K562 (cell line): ENCODE measurements at regions not wholly inside any gene's neighbourhood (a gene's known extent, or its start where the extent isn't known, plus 50 kb on each side); places are given as distances from the start of the nearest gene placed in this dataset.
A peak's percentile ranks its signal among the peaks of the same experiment; 100 is the strongest.

Experiments used
- ATAC-seq: fragments of 200-7000 bp; cut with Tn5 transposase; 3 replicates; pipeline ENCODE4 v1.9.1; 2020; ENCODE audit warnings: moderate library complexity
- BruUV-seq: library from RNA; stranded (reverse); fragments of 400-500 nt; replicated peaks from 2 replicates; lab custom pipeline; 2021; lab: Mats Ljungman, UMichigan
- CTCF ChIA-PET: fragments of 300-600 bp; formaldehyde crosslinking; extraction: SDS; loops from one replicate; lab custom pipeline; 2021; ENCODE audit warnings: low intra/inter-chr PET ratio; lab: Yijun Ruan, JAX
- POLR2A ChIA-PET: fragments of 300-600, 350-650 bp; sonication (Branson Sonifier 250); formaldehyde crosslinking; extraction: SDS; loops from one replicate; lab custom pipeline; 2021; ENCODE audit warnings: antibody characterized with exemption, inconsistent platforms; lab: Yijun Ruan, JAX
- DNase-seq, 4 experiments: peaks; one replicate each; pipeline versions ENCODE4 v3.0.0 to v3.0.0-alpha.2; 2011 to 2018; ENCODE audit warnings: low spot score in 3 of 4, mixed read lengths in 3 of 4; ENCODE audit errors: extremely low read depth in 1 of 4
- FAIRE-seq: peaks from 2 replicates; lab custom pipeline; 2011; peaks lifted over from hg19 to GRCh38; lab: Jason Lieb, UNC
- H2AFZ ChIP-seq: 2 replicates; pipeline ENCODE4 v1.6.0; 2011; ENCODE audit warnings: low read depth, low read length, control low read depth, inconsistent platforms
- H3K27ac ChIP-seq: fragments of 200-600 bp; 3 replicates; pipeline ENCODE4 v1.8.0; 2011; ENCODE audit warnings: low read depth, mild to moderate bottlenecking, control low read depth, inconsistent platforms, low read length, moderate library complexity, mixed read lengths; ENCODE audit errors: extremely low read depth
- H3K27me3 ChIP-seq, 2 experiments: fragments of 300-600 bp in 1 of 2; 2 replicates in 1 of 2; 3 replicates in 1 of 2; pipeline versions ENCODE4 v1.6.0 to v1.8.0; 2011; ENCODE audit warnings: inconsistent platforms in 2 of 2, low read length in 2 of 2, mild to moderate bottlenecking in 1 of 2, mixed read lengths in 1 of 2, moderate library complexity in 1 of 2; ENCODE audit not compliant: control insufficient read depth in 2 of 2, insufficient read depth in 2 of 2
- H3K36me3 ChIP-seq: fragments of 300-600 bp; 3 replicates; pipeline ENCODE4 v1.8.0; 2011; ENCODE audit warnings: mild to moderate bottlenecking, low read length, inconsistent platforms; ENCODE audit not compliant: control insufficient read depth, insufficient read depth
- H3K4me1 ChIP-seq, 2 experiments: fragments of 200-600 bp in 1 of 2; replicated peaks in 1 of 2; 2 replicates in 1 of 2; 3 replicates in 1 of 2; pipeline versions ENCODE4 v1.5.1 to v1.8.0; 2011; ENCODE audit warnings: inconsistent platforms in 2 of 2, low read length in 2 of 2, mild to moderate bottlenecking in 1 of 2, mixed read lengths in 1 of 2, moderate library complexity in 1 of 2; ENCODE audit not compliant: control insufficient read depth in 2 of 2, insufficient read depth in 2 of 2
- H3K4me2 ChIP-seq: 2 replicates; pipeline ENCODE4 v1.6.1; 2011; ENCODE audit warnings: low read length, control low read depth, inconsistent platforms, mixed read lengths; ENCODE audit not compliant: insufficient read depth
- H3K4me3 ChIP-seq: fragments of 200-600 bp; sonication (generic), shearing (Covaris generic); 2 replicates; pipeline ENCODE4 v1.5.1; 2016; ENCODE audit warnings: control low read depth, inconsistent platforms
- H3K79me2 ChIP-seq: fragments of 200-600 bp; 3 replicates; pipeline ENCODE4 v1.8.0; 2011; ENCODE audit warnings: low read length, inconsistent platforms; ENCODE audit not compliant: control insufficient read depth, insufficient read depth
- H3K9ac ChIP-seq, 2 experiments: 2 replicates each; pipeline versions ENCODE4 v1.6.0 to v1.6.1; 2011; ENCODE audit warnings: low read depth in 2 of 2, low read length in 2 of 2, control low read depth in 1 of 2, inconsistent platforms in 1 of 2, mild to moderate bottlenecking in 1 of 2, mixed read lengths in 1 of 2; ENCODE audit not compliant: insufficient read depth in 1 of 2
- H3K9me1 ChIP-seq: one replicate; pipeline ENCODE4 v1.6.0; 2011; ENCODE audit warnings: inconsistent platforms, mild to moderate bottlenecking, low read length, moderate library complexity; ENCODE audit not compliant: control insufficient read depth, insufficient read depth
- H3K9me3 ChIP-seq: replicated peaks from 2 replicates; pipeline ENCODE4 v1.5.1; 2011; ENCODE audit warnings: low read depth, low read length, inconsistent platforms; ENCODE audit not compliant: control insufficient read depth, insufficient read depth
- H4K20me1 ChIP-seq: replicated peaks from 2 replicates; pipeline ENCODE4 v1.6.1; 2011; ENCODE audit warnings: low read length, inconsistent platforms, mixed read lengths; ENCODE audit not compliant: control insufficient read depth, insufficient read depth
- BMI1 ChIP-seq: fragments of 150-350 bp; IDR thresholded peaks from 2 replicates; pipeline ENCODE4 v1.6.1; 2014; ENCODE audit warnings: low read length
- FOS ChIP-seq: IDR thresholded peaks from 3 replicates; pipeline ENCODE4 v1.6.1; 2011; ENCODE audit not compliant: insufficient read length; ENCODE audit errors: extremely low read depth
- HINFP ChIP-seq: fragments of 450-650 bp; conservative IDR thresholded peaks from 2 replicates; pipeline ENCODE4 v1.6.1; 2016; ENCODE audit warnings: missing genetic modification characterization, low read depth, mild to moderate bottlenecking, control low read depth, missing compliant biosample characterization
- NFIC ChIP-seq: fragments of 450-650 bp; IDR thresholded peaks from 2 replicates; pipeline ENCODE4 v1.6.1; 2017; ENCODE audit warnings: mild to moderate bottlenecking, inconsistent platforms
- PBX2 ChIP-seq, 2 experiments: IDR thresholded peaks in 1 of 2; conservative IDR thresholded peaks in 1 of 2; 2 replicates each; pipeline ENCODE4 v1.6.1; 2016; ENCODE audit warnings: low read depth in 2 of 2, mild to moderate bottlenecking in 1 of 2, missing compliant biosample characterization in 1 of 2, missing genetic modification characterization in 1 of 2, moderate library complexity in 1 of 2
- PKNOX1 ChIP-seq: fragments of 450-650 bp; IDR thresholded peaks from 2 replicates; pipeline ENCODE4 v1.6.1; 2016
- SPI1 ChIP-seq: IDR thresholded peaks from 2 replicates; pipeline ENCODE4 v1.6.1; 2011; ENCODE audit warnings: low read depth, low read length, control low read depth, borderline replicate concordance
- ZBTB5 ChIP-seq: fragments of 450-650 bp; IDR thresholded peaks from 2 replicates; pipeline ENCODE4 v1.6.1; 2017; ENCODE audit warnings: antibody characterized with exemption
- WGBS: fragments of 100-300 bp; shearing (Covaris generic); methylation state at CpG from one replicate; pipeline ENCODE4 v1.1.6; 2016; ENCODE audit warnings: low coverage, mixed read lengths; ENCODE audit not compliant: insufficient coverage; ENCODE audit errors: missing lambda C conversion rate; 5-methylcytosine and 5-hydroxymethylcytosine counted together
- in situ Hi-C: fragments of 300-500 bp; cut with MboI; formaldehyde crosslinking; loops from 4 replicates; pipeline ENCODE4 v1.15.0; 2018; ENCODE audit warnings: inconsistent platforms, mixed read lengths
- intact Hi-C: fragments of 100-400 bp; cut with micrococcal nuclease; formaldehyde crosslinking; loops from 2 replicates; pipeline ENCODE4 v1.14.2; 2022
- TF ChIP-seq, protein P1 (sequence below): sonication (generic); formaldehyde crosslinking; IDR thresholded peaks from 2 replicates; pipeline ENCODE4 v1.8.0; 2022; ENCODE audit warnings: missing genetic modification reagents, mild to moderate bottlenecking, borderline replicate concordance

DNA sequence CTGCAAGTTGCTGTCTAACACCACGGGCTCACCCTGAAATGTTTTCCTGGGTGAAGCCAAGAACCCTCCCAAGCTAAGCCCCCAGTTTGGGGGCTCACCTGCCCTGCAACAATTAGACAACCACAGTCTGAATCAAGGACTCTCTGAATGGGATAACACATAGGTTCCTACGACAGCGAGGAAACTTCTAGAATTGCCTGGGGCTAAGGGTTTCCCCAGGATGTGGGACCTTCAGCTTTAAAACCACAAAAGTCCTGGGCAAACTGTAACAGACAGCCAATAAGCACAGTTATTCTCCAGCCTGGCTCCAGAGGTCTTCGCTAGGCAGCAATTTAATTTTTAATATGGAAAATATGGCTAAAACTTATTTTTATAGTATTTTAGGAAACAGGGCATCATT lies 162.6 kb downstream of the PRKX start (continued):
- TF ChIP-seq, protein P1, sequence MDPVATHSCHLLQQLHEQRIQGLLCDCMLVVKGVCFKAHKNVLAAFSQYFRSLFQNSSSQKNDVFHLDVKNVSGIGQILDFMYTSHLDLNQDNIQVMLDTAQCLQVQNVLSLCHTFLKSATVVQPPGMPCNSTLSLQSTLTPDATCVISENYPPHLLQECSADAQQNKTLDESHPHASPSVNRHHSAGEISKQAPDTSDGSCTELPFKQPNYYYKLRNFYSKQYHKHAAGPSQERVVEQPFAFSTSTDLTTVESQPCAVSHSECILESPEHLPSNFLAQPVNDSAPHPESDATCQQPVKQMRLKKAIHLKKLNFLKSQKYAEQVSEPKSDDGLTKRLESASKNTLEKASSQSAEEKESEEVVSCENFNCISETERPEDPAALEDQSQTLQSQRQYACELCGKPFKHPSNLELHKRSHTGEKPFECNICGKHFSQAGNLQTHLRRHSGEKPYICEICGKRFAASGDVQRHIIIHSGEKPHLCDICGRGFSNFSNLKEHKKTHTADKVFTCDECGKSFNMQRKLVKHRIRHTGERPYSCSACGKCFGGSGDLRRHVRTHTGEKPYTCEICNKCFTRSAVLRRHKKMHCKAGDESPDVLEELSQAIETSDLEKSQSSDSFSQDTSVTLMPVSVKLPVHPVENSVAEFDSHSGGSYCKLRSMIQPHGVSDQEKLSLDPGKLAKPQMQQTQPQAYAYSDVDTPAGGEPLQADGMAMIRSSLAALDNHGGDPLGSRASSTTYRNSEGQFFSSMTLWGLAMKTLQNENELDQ (CRISPR knock-in tag) = no peak

GRCh38 chrX:3550160-3550751 lies 163.2 kb downstream of the PRKX start:
- FAIRE-seq = peak; percentile 23
- POLR2A ChIA-PET = interaction anchor here (0.9 kb wide), 1 partner anchor 14 kb away, joined by 3 read pairs; no protein-coding TSS in a partner anchor
- H3K36me3 ChIP-seq = no peaks in the 10 kb centered on the region
- no peak overlapping the region for H3K4me3 ChIP-seq
- H3K79me2 ChIP-seq = no peaks in the 10 kb centered on the region
- in situ Hi-C loops (no loop called here), intact Hi-C loops (no loop called here)
- no TSS peak for BruUV-seq
- peak; percentile 82 for ATAC-seq
- H3K4me2 ChIP-seq = no peak overlapping the region
- H3K27me3 ChIP-seq = peaks cover 0 to 6% of the 10 kb centered on the region in 2 experiments; a peak in 2 of 5 replicates
- no peaks in the 10 kb centered on the region for H4K20me1 ChIP-seq
- peak; percentile 7 to 40 (median 16) for DNase-seq
- WGBS = 5% methylated on average over 7 of the region's 8 CpGs
- H3K27ac ChIP-seq = no peak overlapping the region
- no peaks in the 10 kb centered on the region; a peak in 2 of 5 replicates for H3K4me1 ChIP-seq
- no peak overlapping the region for H2AFZ ChIP-seq
- H3K9ac ChIP-seq = no peak overlapping the region
- CTCF ChIA-PET = no interaction called here
- no peaks in the 10 kb centered on the region for H3K9me1 ChIP-seq
- H3K9me3 ChIP-seq = no peaks in the 10 kb centered on the region
- TF ChIP-seq PKNOX1 (peak; percentile 94), ZBTB5 (peak; percentile 57; the same call in 1 of the 2 replicates), HINFP (tag) (peak; percentile 91), PBX2 (CRISPR knock-in tag; IDR thresholded peaks at IDR 0.05; ENCODE audit: low read depth) (no peak), PBX2 (tag; conservative IDR thresholded peaks at IDR 0.05; ENCODE audit: low read depth) (peak; percentile 67), SPI1 (peak; percentile 98), NFIC (peak; percentile 61; the same call in 1 of the 2 replicates), FOS (no peak), BMI1 (peak; percentile 61; the same call in 1 of the 2 replicates)
